Adrenal gland (tissue), 9 donors: ENCODE measurements at regions not wholly inside any gene's neighbourhood (a gene's known extent, or its start where the extent isn't known, plus 50 kb on each side); places are given as distances from the start of the nearest gene placed in this dataset.

Experiments
- DNase-seq, 7 donors: peaks; one replicate each; pipeline ENCODE4 v3.0.0-alpha.2; 2019 to 2020
- H3K27ac ChIP-seq, 5 donors: fragments of 200-600 bp; sonication (generic) in 4 of 5; 1 replicate in 3 of 5; 2 replicates in 2 of 5; pipeline versions ENCODE4 v1.5.1 to v1.8.0; 2016 to 2020; ENCODE audit warnings: mild to moderate bottlenecking in 1 of 5
- H3K27me3 ChIP-seq: fragments of 200-600 bp; 2 replicates; pipeline ENCODE4 v1.8.0; 2021
- H3K36me3 ChIP-seq, 2 donors: fragments of 200-600 bp; replicated peaks in 1 of 2; 1 replicate in 1 of 2; 2 replicates in 1 of 2; pipeline versions ENCODE4 v1.5.1 to v1.8.0; 2018 to 2022
- H3K4me1 ChIP-seq, 2 donors: fragments of 200-600 bp; replicated peaks in 1 of 2; 1 replicate in 1 of 2; 2 replicates in 1 of 2; pipeline versions ENCODE4 v1.5.1 to v1.8.0; 2018 to 2021
- H3K4me3 ChIP-seq, 4 donors: fragments of 200-600 bp; sonication (generic) in 3 of 4; one replicate each; pipeline ENCODE4 v1.5.1; 2016 to 2018
- H3K9me3 ChIP-seq, 3 donors: fragments of 200-600 bp; sonication (generic) in 1 of 3; replicated peaks in 1 of 3; 1 replicate in 2 of 3; 2 replicates in 1 of 3; pipeline versions ENCODE4 v1.5.1 to v1.8.0; 2016 to 2021
- CTCF ChIP-seq, 6 experiments: fragments of 450-650 bp in 4 of 6; fragments of 200-600 bp in 2 of 6; sonication (generic) in 1 of 6; IDR thresholded peaks; 1 replicate in 5 of 6; 2 replicates in 1 of 6; pipeline versions ENCODE4 v1.5.1 to v1.8.0; 2016 to 2021; ENCODE audit warnings: antibody characterized with exemption in 6 of 6, mild to moderate bottlenecking in 2 of 6, moderate library complexity in 1 of 6
- POLR2A ChIP-seq, 2 donors: fragments of 450-650 bp; IDR thresholded peaks; one replicate each; pipeline ENCODE4 v1.6.1; 2017; ENCODE audit warnings: antibody characterized with exemption in 2 of 2, mild to moderate bottlenecking in 2 of 2, moderate library complexity in 1 of 2
- WGBS, 4 donors: extraction: QIAGEN DNeasy Blood & Tissue Kit in 2 of 4; methylation state at CpG; one replicate each; pipeline versions ENCODE4 v1.1.5 to v1.1.7; 2013 to 2017; 5-methylcytosine and 5-hydroxymethylcytosine counted together
- intact Hi-C, 2 donors: fragments of 100-400 bp; cut with DNase I; formaldehyde crosslinking; loops; one replicate each; pipeline versions ENCODE4 v1.14.1 to v1.15.0; 2022 to 2023
- donor health status: healthy with polysubstance abuse.
- donor health status: Bipolar disorder and iron deficiency.
- donor health status: DM: yes; HTN: yes; CAD: no.
- donor health status: DM: no; HTN: no; CAD: no.
- donor health status: DM: no; HTN: no; CAD: no.

- TF ChIP-seq POLR2A (IDR thresholded peaks at IDR 0.05) (no peak), CTCF (IDR thresholded peaks at IDR 0.05) (no peak)
- H3K36me3 ChIP-seq: no peaks in the 10 kb centered on the region
- DNase-seq: no peak
- no peaks in the 10 kb centered on the region for H3K9me3 ChIP-seq
- peaks cover 12% of the 10 kb centered on the region for H3K27me3 ChIP-seq
- 4 to 16% (median 7%) methylated on average over 4 to 9 of the region's 9 CpGs for WGBS, 4 donors
- H3K27ac ChIP-seq: no peak overlapping the region
- H3K4me3 ChIP-seq: no peak overlapping the region
- intact Hi-C loops: no loop called here
- no peaks in the 10 kb centered on the region for H3K4me1 ChIP-seq
Observed at GRCh38 chr10:109457302-109457638, 466.0 kb downstream of the XPNPEP1 start.

GRCh38 chr10:109456566-109457301 is 466.6 kb downstream of the XPNPEP1 start:
- 1 to 4% (median 2%) methylated on average over 8 to 59 of the region's 59 CpGs for WGBS, 4 donors
- intact Hi-C loops: no loop called here
- no peak for DNase-seq
- Histone ChIP-seq H3K27ac (no peak overlapping the region), H3K4me1 (no peaks in the 10 kb centered on the region), H3K4me3 (no peak overlapping the region), H3K36me3 (no peaks in the 10 kb centered on the region), H3K27me3 (peaks cover 12% of the 10 kb centered on the region), H3K9me3 (no peaks in the 10 kb centered on the region)
- TF ChIP-seq CTCF (IDR thresholded peaks at IDR 0.05) (no peak), POLR2A (IDR thresholded peaks at IDR 0.05) (no peak)

- TF ChIP-seq CTCF (IDR thresholded peaks at IDR 0.05) (no peak), POLR2A (IDR thresholded peaks at IDR 0.05) (no peak)
- Histone ChIP-seq H3K4me3 (no peak overlapping the region), H3K36me3 (no peaks in the 10 kb centered on the region), H3K27me3 (peaks cover 12% of the 10 kb centered on the region), H3K27ac (no peak overlapping the region), H3K4me1 (no peaks in the 10 kb centered on the region), H3K9me3 (no peaks in the 10 kb centered on the region)
- WGBS, 4 donors: 12 to 27% (median 23%) methylated on average over 1 of the region's 1 CpG
- intact Hi-C loops: no loop called here
- no peak for DNase-seq
Observed at GRCh38 chr10:109454691-109455090, 468.6 kb downstream of the XPNPEP1 start.

GRCh38 chr10:109451879-109452278 is 471.4 kb downstream of the XPNPEP1 start:
- 55 to 81% (median 73%) methylated on average over 2 of the region's 2 CpGs for WGBS, 4 donors
- no peak for DNase-seq
- Histone ChIP-seq H3K27ac (no peak overlapping the region), H3K4me1 (no peaks in the 10 kb centered on the region), H3K27me3 (peaks cover 7% of the 10 kb centered on the region), H3K36me3 (no peaks in the 10 kb centered on the region), H3K9me3 (no peaks in the 10 kb centered on the region), H3K4me3 (no peak overlapping the region)
- TF ChIP-seq CTCF (IDR thresholded peaks at IDR 0.05) (no peak), POLR2A (IDR thresholded peaks at IDR 0.05) (no peak)
- intact Hi-C loops: no loop called here
